ENCODE measurements at regions not wholly inside any gene's neighbourhood (a gene's known extent, or its start where the extent isn't known, plus 50 kb on each side); places are given as distances from the start of the nearest gene placed in this dataset.

DNA sequence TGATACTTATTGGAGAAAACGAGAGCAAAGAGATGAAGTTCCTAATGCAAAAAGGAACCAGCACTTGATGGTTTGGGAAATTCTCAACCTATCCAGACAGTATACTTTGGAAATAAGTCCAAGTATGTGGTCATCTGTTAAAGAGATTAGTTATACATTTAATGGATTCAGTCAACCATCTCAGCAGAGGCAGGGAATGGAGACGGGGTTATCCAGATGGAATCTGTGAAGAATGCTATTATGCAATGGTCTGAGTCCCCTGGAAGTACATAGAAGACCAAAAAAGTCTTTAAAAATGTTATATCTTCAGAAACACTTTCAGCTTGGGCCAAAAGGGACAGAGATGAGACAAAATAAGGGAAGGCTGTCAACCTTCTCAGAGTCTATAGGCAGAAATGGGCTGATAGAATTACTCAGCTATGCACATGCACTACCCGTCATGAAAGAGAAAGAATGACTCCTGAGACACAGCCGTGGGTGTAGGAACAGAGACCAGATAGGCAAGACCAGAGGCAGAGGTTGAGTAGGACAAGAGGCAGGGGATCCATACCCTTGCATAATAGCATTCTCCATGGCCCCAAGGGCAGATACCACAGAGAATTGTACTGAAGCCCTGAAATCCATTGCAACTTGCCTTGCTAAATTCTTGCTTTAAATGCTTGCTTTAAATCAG lies 738.8 kb upstream of the POT1 start:
- Mint-ChIP-seq H3K4me1 (ENCODE audit: low read depth, unreplicated experiment) (peaks cover 7% of the 10 kb centered on the region), H3K36me3 (ENCODE audit: low read depth, unreplicated experiment) (no peaks in the 10 kb centered on the region), H3K4me3 (ENCODE audit: unreplicated experiment) (no peak overlapping the region), H3K9me3 (ENCODE audit: unreplicated experiment) (no peaks in the 10 kb centered on the region), H3K27me3 (ENCODE audit: low read depth, unreplicated experiment) (no peaks in the 10 kb centered on the region), H3K27ac (ENCODE audit: unreplicated experiment) (no peak overlapping the region)
- Histone ChIP-seq H3K9ac (ENCODE audit: low read length) (no peak overlapping the region), H2AFZ (ENCODE audit: low read depth, low read length) (no peak overlapping the region), H4K20me1 (ENCODE audit: insufficient read depth, low read length) (no peaks in the 10 kb centered on the region), H3K36me3 (ENCODE audit: insufficient read depth, low read length) (no peaks in the 10 kb centered on the region), H3K4me3 (ENCODE audit: insufficient read depth, low read depth, low read length) (no peak overlapping the region), H3K27ac (ENCODE audit: low read depth, low read length) (no peak overlapping the region), H3K27me3 (ENCODE audit: insufficient read depth, low read length) (no peaks in the 10 kb centered on the region), H3K9me3 (ENCODE audit: insufficient read depth, low read depth, low read length) (no peaks in the 10 kb centered on the region), H3K4me1 (ENCODE audit: insufficient read depth, low read length) (no peaks in the 10 kb centered on the region), H3K4me2 (ENCODE audit: low read length) (no peak overlapping the region), H3K79me2 (ENCODE audit: insufficient read depth, low read length) (no peaks in the 10 kb centered on the region)
- FAIRE-seq (no peak), DNase-seq (ENCODE audit: low read depth) (peak; percentile 40)
- TF ChIP-seq, protein P1, sequence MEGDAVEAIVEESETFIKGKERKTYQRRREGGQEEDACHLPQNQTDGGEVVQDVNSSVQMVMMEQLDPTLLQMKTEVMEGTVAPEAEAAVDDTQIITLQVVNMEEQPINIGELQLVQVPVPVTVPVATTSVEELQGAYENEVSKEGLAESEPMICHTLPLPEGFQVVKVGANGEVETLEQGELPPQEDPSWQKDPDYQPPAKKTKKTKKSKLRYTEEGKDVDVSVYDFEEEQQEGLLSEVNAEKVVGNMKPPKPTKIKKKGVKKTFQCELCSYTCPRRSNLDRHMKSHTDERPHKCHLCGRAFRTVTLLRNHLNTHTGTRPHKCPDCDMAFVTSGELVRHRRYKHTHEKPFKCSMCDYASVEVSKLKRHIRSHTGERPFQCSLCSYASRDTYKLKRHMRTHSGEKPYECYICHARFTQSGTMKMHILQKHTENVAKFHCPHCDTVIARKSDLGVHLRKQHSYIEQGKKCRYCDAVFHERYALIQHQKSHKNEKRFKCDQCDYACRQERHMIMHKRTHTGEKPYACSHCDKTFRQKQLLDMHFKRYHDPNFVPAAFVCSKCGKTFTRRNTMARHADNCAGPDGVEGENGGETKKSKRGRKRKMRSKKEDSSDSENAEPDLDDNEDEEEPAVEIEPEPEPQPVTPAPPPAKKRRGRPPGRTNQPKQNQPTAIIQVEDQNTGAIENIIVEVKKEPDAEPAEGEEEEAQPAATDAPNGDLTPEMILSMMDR (IDR thresholded peaks at IDR 0.05; ENCODE audit: insufficient read depth, low read depth, low read length): no peak
- no peak for TF ChIP-seq EZH2 (IDR thresholded peaks at IDR 0.05; ENCODE audit: insufficient read depth, low read length)

- Histone ChIP-seq H3K27me3 (ENCODE audit: insufficient read depth, low read length) (no peaks in the 10 kb centered on the region), H3K36me3 (ENCODE audit: insufficient read depth, low read length) (no peaks in the 10 kb centered on the region), H3K4me1 (ENCODE audit: insufficient read depth, low read length) (no peaks in the 10 kb centered on the region), H3K4me3 (ENCODE audit: insufficient read depth, low read depth, low read length) (no peak overlapping the region), H3K9ac (ENCODE audit: low read length) (no peak overlapping the region), H4K20me1 (ENCODE audit: insufficient read depth, low read length) (no peaks in the 10 kb centered on the region), H3K9me3 (ENCODE audit: insufficient read depth, low read depth, low read length) (no peaks in the 10 kb centered on the region), H3K79me2 (ENCODE audit: insufficient read depth, low read length) (no peaks in the 10 kb centered on the region), H2AFZ (ENCODE audit: low read depth, low read length) (no peak overlapping the region), H3K27ac (ENCODE audit: low read depth, low read length) (no peak overlapping the region), H3K4me2 (ENCODE audit: low read length) (no peak overlapping the region)
- no peak for FAIRE-seq
- H3K4me3 Mint-ChIP-seq (ENCODE audit: unreplicated experiment): no peak overlapping the region
- peaks cover 8% of the 10 kb centered on the region for H3K9me3 Mint-ChIP-seq (ENCODE audit: unreplicated experiment)
- H3K4me1 Mint-ChIP-seq (ENCODE audit: low read depth, unreplicated experiment): peaks cover 9% of the 10 kb centered on the region
- DNase-seq (ENCODE audit: low read depth): no peak
- no peaks in the 10 kb centered on the region for H3K36me3 Mint-ChIP-seq (ENCODE audit: low read depth, unreplicated experiment)
- H3K27me3 Mint-ChIP-seq (ENCODE audit: low read depth, unreplicated experiment): no peaks in the 10 kb centered on the region
- no peak overlapping the region for H3K27ac Mint-ChIP-seq (ENCODE audit: unreplicated experiment)
- TF ChIP-seq, protein P1 (IDR thresholded peaks at IDR 0.05; ENCODE audit: insufficient read depth, low read depth, low read length): no peak
- no peak for TF ChIP-seq EZH2 (IDR thresholded peaks at IDR 0.05; ENCODE audit: insufficient read depth, low read length)
These were observed 735.0 kb upstream of the POT1 start for GRCh38 chr7:125664625-125665024.

GRCh38 chr7:125663961-125664360 lies 734.3 kb upstream of the POT1 start:
- Histone ChIP-seq H3K27ac (ENCODE audit: low read depth, low read length) (no peak overlapping the region), H3K27me3 (ENCODE audit: insufficient read depth, low read length) (no peaks in the 10 kb centered on the region), H3K79me2 (ENCODE audit: insufficient read depth, low read length) (no peaks in the 10 kb centered on the region), H3K9ac (ENCODE audit: low read length) (no peak overlapping the region), H3K4me3 (ENCODE audit: insufficient read depth, low read depth, low read length) (no peak overlapping the region), H3K36me3 (ENCODE audit: insufficient read depth, low read length) (no peaks in the 10 kb centered on the region), H2AFZ (ENCODE audit: low read depth, low read length) (no peak overlapping the region), H3K4me2 (ENCODE audit: low read length) (no peak overlapping the region), H3K9me3 (ENCODE audit: insufficient read depth, low read depth, low read length) (no peaks in the 10 kb centered on the region), H3K4me1 (ENCODE audit: insufficient read depth, low read length) (no peaks in the 10 kb centered on the region), H4K20me1 (ENCODE audit: insufficient read depth, low read length) (no peaks in the 10 kb centered on the region)
- DNase-seq (ENCODE audit: low read depth): no peak
- peaks cover 9% of the 10 kb centered on the region for H3K4me1 Mint-ChIP-seq (ENCODE audit: low read depth, unreplicated experiment)
- no peaks in the 10 kb centered on the region for H3K36me3 Mint-ChIP-seq (ENCODE audit: low read depth, unreplicated experiment)
- no peak overlapping the region for H3K27ac Mint-ChIP-seq (ENCODE audit: unreplicated experiment)
- TF ChIP-seq, protein P1 (IDR thresholded peaks at IDR 0.05; ENCODE audit: insufficient read depth, low read depth, low read length): no peak
- TF ChIP-seq EZH2 (IDR thresholded peaks at IDR 0.05; ENCODE audit: insufficient read depth, low read length): no peak
- no peaks in the 10 kb centered on the region for H3K27me3 Mint-ChIP-seq (ENCODE audit: low read depth, unreplicated experiment)
- H3K9me3 Mint-ChIP-seq (ENCODE audit: unreplicated experiment): peaks cover 8% of the 10 kb centered on the region
- FAIRE-seq: no peak
- no peak overlapping the region for H3K4me3 Mint-ChIP-seq (ENCODE audit: unreplicated experiment)

Measured in astrocyte (in vitro differentiated cells and primary cell).